ENCODE measurements at regions not wholly inside any gene's neighbourhood (a gene's known extent, or its start where the extent isn't known, plus 50 kb on each side); places are given as distances from the start of the nearest gene placed in this dataset.

DNA sequence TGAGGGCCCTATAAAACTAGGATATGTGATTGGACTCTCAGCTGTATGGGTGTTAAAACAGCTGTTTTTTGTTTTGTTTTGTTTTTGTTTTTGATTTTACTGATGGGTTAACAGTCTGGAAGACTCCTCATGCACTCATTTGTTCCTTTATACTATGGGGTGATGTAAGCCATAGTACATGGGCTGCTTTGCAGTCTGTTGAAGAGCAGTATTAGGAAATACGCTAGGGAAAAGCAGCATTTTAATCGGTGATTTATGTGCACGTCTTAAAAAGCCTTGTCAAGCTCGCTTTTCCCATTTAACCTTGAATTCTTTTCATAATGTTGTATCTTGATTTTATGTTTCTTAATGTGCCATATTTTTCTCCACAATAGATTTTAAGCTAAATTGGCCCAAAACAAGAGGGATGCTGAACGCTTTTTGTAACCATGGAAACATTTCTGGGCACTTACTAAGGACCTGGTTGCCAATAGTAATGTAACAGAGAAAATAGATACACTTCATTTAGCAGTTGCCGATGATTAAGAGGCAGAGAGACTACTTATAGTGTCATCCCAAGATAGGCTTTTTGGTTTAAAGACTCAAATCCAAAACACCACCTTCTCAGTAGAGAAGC, 244.0 kb downstream of the SNAPC1 start:
- ATAC-seq, result no peak

DNA sequence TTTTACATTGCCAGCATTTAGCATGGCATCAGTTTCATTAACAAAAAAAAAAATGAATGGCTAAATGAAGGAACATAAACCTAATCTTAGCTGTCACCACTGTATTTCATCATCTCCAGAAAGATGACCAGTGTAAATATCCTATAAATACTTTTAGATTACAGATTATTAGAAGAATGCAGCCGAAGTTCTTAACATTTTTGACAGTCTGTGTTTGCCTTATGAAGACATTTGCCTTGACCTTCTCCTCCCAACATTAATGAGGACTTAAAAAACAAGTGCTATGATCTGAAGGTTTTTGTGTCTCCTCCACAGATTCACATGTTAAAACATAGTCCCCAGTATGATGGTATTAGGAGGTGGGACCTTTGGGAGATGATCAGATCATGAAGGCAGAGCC, 253.0 kb downstream of the SNAPC1 start:
- TF ChIP-seq, protein P1, sequence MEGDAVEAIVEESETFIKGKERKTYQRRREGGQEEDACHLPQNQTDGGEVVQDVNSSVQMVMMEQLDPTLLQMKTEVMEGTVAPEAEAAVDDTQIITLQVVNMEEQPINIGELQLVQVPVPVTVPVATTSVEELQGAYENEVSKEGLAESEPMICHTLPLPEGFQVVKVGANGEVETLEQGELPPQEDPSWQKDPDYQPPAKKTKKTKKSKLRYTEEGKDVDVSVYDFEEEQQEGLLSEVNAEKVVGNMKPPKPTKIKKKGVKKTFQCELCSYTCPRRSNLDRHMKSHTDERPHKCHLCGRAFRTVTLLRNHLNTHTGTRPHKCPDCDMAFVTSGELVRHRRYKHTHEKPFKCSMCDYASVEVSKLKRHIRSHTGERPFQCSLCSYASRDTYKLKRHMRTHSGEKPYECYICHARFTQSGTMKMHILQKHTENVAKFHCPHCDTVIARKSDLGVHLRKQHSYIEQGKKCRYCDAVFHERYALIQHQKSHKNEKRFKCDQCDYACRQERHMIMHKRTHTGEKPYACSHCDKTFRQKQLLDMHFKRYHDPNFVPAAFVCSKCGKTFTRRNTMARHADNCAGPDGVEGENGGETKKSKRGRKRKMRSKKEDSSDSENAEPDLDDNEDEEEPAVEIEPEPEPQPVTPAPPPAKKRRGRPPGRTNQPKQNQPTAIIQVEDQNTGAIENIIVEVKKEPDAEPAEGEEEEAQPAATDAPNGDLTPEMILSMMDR (IDR thresholded peaks at IDR 0.05), result no peak
- Histone ChIP-seq H3K9me3 (no peaks in the 10 kb centered on the region), H3K36me3 (ENCODE audit: low read depth) (no peaks in the 10 kb centered on the region), H3K4me1 (ENCODE audit: low read depth) (no peaks in the 10 kb centered on the region), H3K4me3 (no peak overlapping the region)
- ATAC-seq (no peak), DNase-seq (no peak)
- intact Hi-C loops (cut with DNase I, micrococcal nuclease), result no loop called here

More for the DNA sequence above, 244.0 kb downstream of the SNAPC1 start:
- intact Hi-C loops (cut with DNase I, micrococcal nuclease), result no loop called here
- TF ChIP-seq, protein P1 (IDR thresholded peaks at IDR 0.05), result no peak
- no peak overlapping the region for H3K4me3 ChIP-seq
- no peak for DNase-seq
- no peaks in the 10 kb centered on the region for H3K4me1 ChIP-seq (ENCODE audit: low read depth)
- no peaks in the 10 kb centered on the region for H3K36me3 ChIP-seq (ENCODE audit: low read depth)
- no peaks in the 10 kb centered on the region for H3K9me3 ChIP-seq

DNA sequence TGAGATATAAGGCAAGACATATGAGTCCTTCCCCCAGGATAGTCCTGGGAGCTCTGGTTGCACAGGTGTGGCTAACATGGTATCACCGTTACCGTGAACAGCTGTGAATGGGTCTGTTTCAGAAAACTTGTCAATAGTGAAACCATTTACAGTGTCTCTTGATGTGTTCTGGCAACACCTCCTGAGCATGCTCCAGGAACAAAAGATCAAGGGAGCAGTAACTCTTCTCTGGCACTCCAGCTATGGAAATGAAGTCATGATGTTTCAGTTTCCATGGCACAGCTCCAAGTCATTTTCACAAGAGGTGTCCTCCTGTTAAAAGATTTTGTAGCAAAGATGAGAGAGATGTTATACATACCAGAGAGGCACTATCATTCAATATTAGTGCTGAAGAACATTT, 253.7 kb downstream of the SNAPC1 start:
- TF ChIP-seq, protein P1 (IDR thresholded peaks at IDR 0.05), result no peak
- DNase-seq (no peak), ATAC-seq (no peak)
- no peaks in the 10 kb centered on the region for H3K36me3 ChIP-seq (ENCODE audit: low read depth)
- intact Hi-C loops (cut with DNase I, micrococcal nuclease), result no loop called here
- H3K4me3 ChIP-seq, result no peak overlapping the region
- H3K4me1 ChIP-seq (ENCODE audit: low read depth), result no peaks in the 10 kb centered on the region
- no peaks in the 10 kb centered on the region for H3K9me3 ChIP-seq

DNA sequence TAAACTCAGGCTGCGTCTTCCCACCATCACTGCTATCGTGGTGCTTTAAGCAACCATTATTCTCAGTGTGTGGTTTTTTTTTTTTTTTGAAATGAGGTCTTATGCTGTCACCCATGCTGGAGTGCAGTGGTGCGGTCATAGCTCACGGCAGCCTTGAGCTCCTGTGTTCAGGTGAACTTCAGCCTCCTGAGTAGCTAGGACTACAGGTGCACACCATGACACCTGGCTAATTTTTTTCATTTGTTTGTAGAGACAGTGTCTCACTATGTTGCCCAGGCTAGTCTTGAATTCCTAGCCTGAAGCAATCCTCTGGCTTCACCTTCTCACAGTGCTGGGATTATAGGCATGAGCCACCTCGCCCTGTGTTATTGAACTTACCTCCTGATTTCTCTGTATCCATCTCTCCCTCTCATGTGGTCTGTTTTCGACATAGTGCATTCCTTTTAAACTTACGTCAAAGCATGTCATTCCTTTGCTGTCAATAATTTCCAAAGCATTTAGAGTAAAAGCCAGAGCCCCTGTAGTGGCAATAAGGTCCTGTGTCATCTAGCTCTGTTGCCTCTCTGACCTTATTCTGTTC, 255.5 kb downstream of the SNAPC1 start:
- intact Hi-C loops (cut with DNase I, micrococcal nuclease), result no loop called here
- ATAC-seq, result no peak
- no peaks in the 10 kb centered on the region for H3K9me3 ChIP-seq
- TF ChIP-seq, protein P1 (IDR thresholded peaks at IDR 0.05), result no peak
- H3K4me3 ChIP-seq, result no peak overlapping the region
- no peaks in the 10 kb centered on the region for H3K36me3 ChIP-seq (ENCODE audit: low read depth)
- no peaks in the 10 kb centered on the region for H3K4me1 ChIP-seq (ENCODE audit: low read depth)
- no peak for DNase-seq

DNA sequence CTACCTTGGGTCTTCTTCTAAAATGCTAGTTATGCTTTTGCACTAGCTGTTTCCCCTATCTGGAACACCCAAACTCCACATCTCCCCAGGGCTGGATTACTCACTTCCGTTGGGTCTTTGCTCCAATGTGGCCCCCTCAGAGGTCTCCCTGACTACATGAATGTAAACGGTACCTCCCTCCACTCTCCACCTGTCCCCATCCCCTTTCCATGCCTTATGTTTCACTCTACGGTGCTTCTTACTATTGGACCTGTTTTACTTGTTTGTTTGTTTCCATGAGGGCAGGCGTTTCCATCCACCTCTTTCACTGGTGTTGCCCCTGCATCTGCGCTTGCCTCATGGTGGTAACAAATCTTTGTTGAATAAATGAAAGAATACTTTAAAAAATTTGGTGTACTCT, 256.4 kb downstream of the SNAPC1 start:
- ATAC-seq, result no peak
- Histone ChIP-seq H3K4me3 (no peak overlapping the region), H3K4me1 (ENCODE audit: low read depth) (no peaks in the 10 kb centered on the region), H3K36me3 (ENCODE audit: low read depth) (no peaks in the 10 kb centered on the region), H3K9me3 (no peaks in the 10 kb centered on the region)
- intact Hi-C loops (cut with DNase I, micrococcal nuclease), result no loop called here
- TF ChIP-seq, protein P1 (IDR thresholded peaks at IDR 0.05), result no peak
- DNase-seq, result no peak
